ENCODE measurements at regions not wholly inside any gene's neighbourhood (a gene's known extent, or its start where the extent isn't known, plus 50 kb on each side); places are given as distances from the start of the nearest gene placed in this dataset.
"Not testable (repeated sequence)": the region's sequence is repeated elsewhere in the genome, so short reads cannot be mapped to it uniquely, and the experiment has no call there.

GRCh38 chr12:74227846-74228545, 309.6 kb upstream of the ATXN7L3B start:
- Histone ChIP-seq H3K27ac (no peak overlapping the region), H3K36me3 (no peaks in the 10 kb centered on the region), H3K4me1 (no peaks in the 10 kb centered on the region), H3K4me3 (no peak overlapping the region), H3K4me2 (no peak overlapping the region), H3K27me3 (no peaks in the 10 kb centered on the region), H3K9ac (no peak overlapping the region), H4K20me1 (no peaks in the 10 kb centered on the region), H3K9me3 (no peaks in the 10 kb centered on the region)
- no peak for TF ChIP-seq Cebpa-rat (IDR thresholded peaks at IDR 0.05)

- H3K4me1 ChIP-seq = no peaks in the 10 kb centered on the region
- no peaks in the 10 kb centered on the region for H4K20me1 ChIP-seq
- no peak overlapping the region for H3K4me2 ChIP-seq
- H3K27ac ChIP-seq = no peak overlapping the region
- H3K9me3 ChIP-seq = no peaks in the 10 kb centered on the region
- H3K4me3 ChIP-seq = no peak overlapping the region
- H3K9ac ChIP-seq = no peak overlapping the region
- no peaks in the 10 kb centered on the region for H3K27me3 ChIP-seq
- H3K36me3 ChIP-seq = no peaks in the 10 kb centered on the region
- no peak for TF ChIP-seq Cebpa-rat (IDR thresholded peaks at IDR 0.05)
Observed at GRCh38 chr12:74229671-74230070, 308.0 kb upstream of the ATXN7L3B start.

- no peaks in the 10 kb centered on the region for H3K4me1 ChIP-seq
- H4K20me1 ChIP-seq = no peaks in the 10 kb centered on the region
- no peak overlapping the region for H3K27ac ChIP-seq
- no peak overlapping the region for H3K9ac ChIP-seq
- H3K27me3 ChIP-seq = no peaks in the 10 kb centered on the region
- H3K36me3 ChIP-seq = no peaks in the 10 kb centered on the region
- no peak for TF ChIP-seq Cebpa-rat (IDR thresholded peaks at IDR 0.05)
- H3K4me2 ChIP-seq = no peak overlapping the region
- H3K4me3 ChIP-seq = no peak overlapping the region
- no peaks in the 10 kb centered on the region for H3K9me3 ChIP-seq
Observed at GRCh38 chr12:74235342-74235741, 302.3 kb upstream of the ATXN7L3B start.

- Histone ChIP-seq H3K27me3 (no peaks in the 10 kb centered on the region), H3K9me3 (no peaks in the 10 kb centered on the region), H3K4me2 (no peak overlapping the region), H3K4me3 (no peak overlapping the region), H3K4me1 (no peaks in the 10 kb centered on the region), H3K36me3 (no peaks in the 10 kb centered on the region), H3K27ac (no peak overlapping the region), H3K9ac (no peak overlapping the region), H4K20me1 (no peaks in the 10 kb centered on the region)
- no peak for TF ChIP-seq Cebpa-rat (IDR thresholded peaks at IDR 0.05)
Observed at GRCh38 chr12:74241341-74241740, 296.3 kb upstream of the ATXN7L3B start.

GRCh38 chr12:74242088-74242487, 295.5 kb upstream of the ATXN7L3B start:
- Histone ChIP-seq H3K4me2 (no peak overlapping the region), H4K20me1 (no peaks in the 10 kb centered on the region), H3K4me1 (no peaks in the 10 kb centered on the region), H3K4me3 (no peak overlapping the region), H3K36me3 (no peaks in the 10 kb centered on the region), H3K27me3 (no peaks in the 10 kb centered on the region), H3K27ac (no peak overlapping the region), H3K9me3 (no peaks in the 10 kb centered on the region), H3K9ac (no peak overlapping the region)
- no peak for TF ChIP-seq Cebpa-rat (IDR thresholded peaks at IDR 0.05)

- Histone ChIP-seq H3K4me2 (no peak overlapping the region), H3K4me1 (no peaks in the 10 kb centered on the region), H4K20me1 (no peaks in the 10 kb centered on the region), H3K9me3 (no peaks in the 10 kb centered on the region), H3K27me3 (no peaks in the 10 kb centered on the region), H3K36me3 (no peaks in the 10 kb centered on the region), H3K27ac (no peak overlapping the region), H3K4me3 (no peak overlapping the region), H3K9ac (no peak overlapping the region)
- TF ChIP-seq Cebpa-rat (IDR thresholded peaks at IDR 0.05) = no peak
Observed at GRCh38 chr12:74245458-74245857, 292.2 kb upstream of the ATXN7L3B start.

- Histone ChIP-seq H3K27ac (no peak overlapping the region), H3K4me2 (no peak overlapping the region), H3K4me1 (no peaks in the 10 kb centered on the region), H3K36me3 (no peaks in the 10 kb centered on the region), H3K4me3 (no peak overlapping the region), H3K27me3 (no peaks in the 10 kb centered on the region), H3K9ac (no peak overlapping the region), H4K20me1 (no peaks in the 10 kb centered on the region), H3K9me3 (peaks cover 7% of the 10 kb centered on the region; the same call in 1 of the 2 replicates)
- no peak for TF ChIP-seq Cebpa-rat (IDR thresholded peaks at IDR 0.05)
Observed at GRCh38 chr12:74250891-74251290, 286.7 kb upstream of the ATXN7L3B start.

- not testable (repeated sequence) for H3K27ac ChIP-seq, H3K4me3 ChIP-seq, H3K4me1 ChIP-seq, H3K27me3 ChIP-seq, H4K20me1 ChIP-seq, H3K9ac ChIP-seq, H3K9me3 ChIP-seq, H3K4me2 ChIP-seq, H3K36me3 ChIP-seq
Observed at GRCh38 chr12:74253826-74254225, 283.8 kb upstream of the ATXN7L3B start.

GRCh38 chr12:74254784-74255183, 282.9 kb upstream of the ATXN7L3B start:
- H3K36me3 ChIP-seq = no peaks in the 10 kb centered on the region
- no peaks in the 10 kb centered on the region for H3K4me1 ChIP-seq
- no peak overlapping the region for H3K27ac ChIP-seq
- H3K9me3 ChIP-seq = peaks cover 7% of the 10 kb centered on the region; the same call in 1 of the 2 replicates
- no peak overlapping the region for H3K9ac ChIP-seq
- no peak overlapping the region for H3K4me3 ChIP-seq
- H4K20me1 ChIP-seq = no peaks in the 10 kb centered on the region
- no peak overlapping the region for H3K4me2 ChIP-seq
- no peaks in the 10 kb centered on the region for H3K27me3 ChIP-seq
- TF ChIP-seq Cebpa-rat (IDR thresholded peaks at IDR 0.05) = no peak

GRCh38 chr12:74259199-74259598, 278.4 kb upstream of the ATXN7L3B start:
- Histone ChIP-seq H3K4me1 (no peaks in the 10 kb centered on the region), H3K9ac (no peak overlapping the region), H3K27me3 (no peaks in the 10 kb centered on the region), H3K4me3 (no peak overlapping the region), H3K27ac (no peak overlapping the region), H3K36me3 (no peaks in the 10 kb centered on the region), H3K9me3 (no peaks in the 10 kb centered on the region), H4K20me1 (no peaks in the 10 kb centered on the region), H3K4me2 (no peak overlapping the region)
- TF ChIP-seq Cebpa-rat (IDR thresholded peaks at IDR 0.05) = no peak

GRCh38 chr12:74264692-74265091, 272.9 kb upstream of the ATXN7L3B start:
- no peak overlapping the region for H3K4me3 ChIP-seq
- no peaks in the 10 kb centered on the region for H3K36me3 ChIP-seq

GRCh38 chr12:74269355-74269754, 268.3 kb upstream of the ATXN7L3B start:
- H3K36me3 ChIP-seq, H3K27me3 ChIP-seq, H3K27ac ChIP-seq, H3K9ac ChIP-seq, H3K9me3 ChIP-seq, H3K4me3 ChIP-seq, H4K20me1 ChIP-seq, H3K4me2 ChIP-seq, H3K4me1 ChIP-seq: not testable (repeated sequence)

More at GRCh38 chr12:74264692-74265091, 272.9 kb upstream of the ATXN7L3B start:
- Histone ChIP-seq H4K20me1 (no peaks in the 10 kb centered on the region), H3K4me2 (no peak overlapping the region), H3K27ac (no peak overlapping the region), H3K9ac (no peak overlapping the region), H3K4me1 (no peaks in the 10 kb centered on the region), H3K27me3 (no peaks in the 10 kb centered on the region), H3K9me3 (no peaks in the 10 kb centered on the region; the same call in 1 of the 2 replicates)
- TF ChIP-seq Cebpa-rat (IDR thresholded peaks at IDR 0.05) = no peak
